T-helper 1 cell treated with Interleukin-12 subunit alpha and Interleukin-12 subunit beta and Interleukin-4 antibody, amounts not matched to agents 30 ng/mL and 1 ng/mL, for 36 hours (primary cell): ENCODE measurements at regions not wholly inside any gene's neighbourhood (a gene's known extent, or its start where the extent isn't known, plus 50 kb on each side); places are given as distances from the start of the nearest gene placed in this dataset.

Experiments used
- intact Hi-C: fragments of 100-400 bp; cut with micrococcal nuclease; formaldehyde crosslinking; loops from one replicate; pipeline ENCODE4 v1.15.1; 2024

DNA sequence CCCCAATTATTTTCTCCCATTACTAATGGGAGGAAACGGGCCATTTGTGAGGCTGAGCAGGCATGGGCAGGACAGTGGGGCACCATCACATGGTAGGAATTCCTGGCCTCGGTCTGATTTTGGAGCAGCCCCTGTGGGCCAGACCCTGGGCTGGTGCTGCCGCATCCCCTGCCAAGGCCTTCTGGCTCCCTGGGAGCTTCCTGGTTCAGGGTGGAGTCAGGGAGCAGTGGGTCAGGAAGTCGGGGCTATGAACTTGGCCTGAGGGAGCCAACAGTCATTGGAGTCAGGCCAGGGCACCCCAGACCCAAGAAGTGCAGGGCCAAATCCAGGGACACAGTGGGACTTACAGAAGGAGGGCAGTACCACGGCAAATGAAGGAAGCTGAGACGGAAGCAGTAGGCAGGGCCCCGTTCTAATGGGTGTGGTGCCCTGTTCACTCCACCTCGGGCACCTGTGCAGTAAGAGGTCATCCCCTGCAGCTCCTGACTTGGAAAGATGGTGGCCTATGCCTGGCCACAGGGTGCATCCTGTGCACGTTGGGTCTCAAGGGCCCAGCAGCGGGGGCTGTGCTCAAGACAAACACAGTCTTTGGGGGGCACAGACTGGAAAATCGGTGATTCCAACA, 328.1 kb downstream of the SMAD2 start:
- intact Hi-C loops: no loop called here

DNA sequence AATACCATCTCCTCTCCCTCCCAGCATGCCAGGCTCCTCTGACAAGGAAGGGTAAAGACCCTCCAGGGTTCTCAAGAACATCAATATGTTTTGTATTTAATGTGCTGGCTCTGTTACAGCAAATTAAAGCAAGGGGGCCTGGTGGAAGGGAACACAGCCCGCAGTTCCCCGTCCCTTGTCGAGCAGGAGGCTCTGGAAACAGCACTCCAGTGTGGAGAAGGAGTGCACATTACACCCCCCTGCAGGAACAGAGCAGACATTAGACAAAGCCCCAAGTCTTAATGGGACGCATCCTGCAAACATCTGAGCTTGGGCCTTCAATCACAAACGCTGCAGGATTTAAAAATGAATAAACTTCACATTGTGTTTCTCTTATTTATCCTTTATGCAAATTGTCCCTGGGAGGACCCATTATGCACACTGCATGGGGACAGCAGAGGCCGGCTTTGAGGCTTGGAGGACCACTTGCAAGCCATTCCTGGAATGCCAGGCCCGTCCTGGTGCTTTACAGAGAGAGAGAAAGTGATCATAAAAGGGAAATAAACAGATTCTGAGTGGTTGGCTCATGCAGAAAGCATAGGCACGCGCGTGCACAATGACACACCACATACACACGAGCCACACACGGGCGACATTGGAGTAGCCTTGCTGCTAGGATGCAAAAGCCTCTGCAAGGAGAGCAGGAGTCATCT, 328.7 kb downstream of the SMAD2 start:
- intact Hi-C loops: no loop called here

DNA sequence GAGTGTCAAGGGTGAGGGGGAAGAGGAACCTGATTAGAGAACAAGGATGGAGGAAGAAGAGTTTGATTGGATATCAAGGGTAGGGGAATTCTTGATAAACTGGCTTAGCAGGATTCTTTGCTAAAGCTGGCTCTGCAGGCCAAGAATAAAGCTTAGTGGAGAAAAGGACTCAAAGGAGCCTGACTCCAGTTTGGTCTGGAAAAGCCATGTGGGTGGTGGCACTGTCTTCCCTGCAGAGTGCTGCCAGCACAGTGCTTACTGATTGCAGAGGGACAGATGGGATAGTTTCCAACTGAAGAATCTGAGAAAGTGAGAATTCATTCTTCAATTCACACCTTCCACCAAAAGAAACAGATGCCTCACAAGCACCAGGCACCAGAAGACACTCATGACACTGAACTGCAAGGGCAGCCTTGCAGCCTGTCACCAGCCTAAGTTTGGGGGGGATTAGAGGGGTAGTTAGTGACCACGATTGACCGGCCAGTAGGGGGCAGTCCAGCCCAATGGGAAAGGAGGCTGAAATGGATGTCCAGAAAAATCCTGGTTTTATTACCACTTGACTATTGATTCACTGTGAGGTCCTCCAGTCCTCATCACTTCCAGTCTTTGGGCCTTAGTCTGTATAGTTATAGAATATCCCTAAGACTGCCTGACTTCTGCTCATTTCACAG, 334.5 kb downstream of the SMAD2 start:
- intact Hi-C loops: loop anchor here (1.0 kb wide), 1 partner anchor 153 kb away; no protein-coding TSS in a partner anchor

DNA sequence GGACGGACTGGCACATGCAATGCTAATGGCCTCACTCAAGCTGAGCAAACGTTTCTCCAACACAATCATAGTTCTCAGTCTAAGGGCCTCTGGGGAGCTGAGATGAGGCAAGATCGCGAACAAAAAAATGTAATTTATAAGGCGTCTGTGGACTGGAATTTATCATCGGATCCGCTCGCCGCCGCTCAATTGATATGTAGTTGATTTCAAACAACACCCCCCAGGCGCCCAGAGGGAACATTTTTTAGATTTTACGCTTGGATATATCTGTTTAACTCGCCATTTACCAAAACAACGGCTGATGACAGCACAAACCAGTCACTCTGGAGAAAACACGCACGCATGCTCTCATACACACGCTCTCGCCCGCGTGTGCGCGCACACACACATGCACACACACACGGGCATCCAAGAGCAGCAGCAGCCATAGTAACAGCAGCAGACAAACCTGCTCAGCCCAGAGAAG, 335.8 kb downstream of the SMAD2 start:
- intact Hi-C loops: no loop called here

DNA sequence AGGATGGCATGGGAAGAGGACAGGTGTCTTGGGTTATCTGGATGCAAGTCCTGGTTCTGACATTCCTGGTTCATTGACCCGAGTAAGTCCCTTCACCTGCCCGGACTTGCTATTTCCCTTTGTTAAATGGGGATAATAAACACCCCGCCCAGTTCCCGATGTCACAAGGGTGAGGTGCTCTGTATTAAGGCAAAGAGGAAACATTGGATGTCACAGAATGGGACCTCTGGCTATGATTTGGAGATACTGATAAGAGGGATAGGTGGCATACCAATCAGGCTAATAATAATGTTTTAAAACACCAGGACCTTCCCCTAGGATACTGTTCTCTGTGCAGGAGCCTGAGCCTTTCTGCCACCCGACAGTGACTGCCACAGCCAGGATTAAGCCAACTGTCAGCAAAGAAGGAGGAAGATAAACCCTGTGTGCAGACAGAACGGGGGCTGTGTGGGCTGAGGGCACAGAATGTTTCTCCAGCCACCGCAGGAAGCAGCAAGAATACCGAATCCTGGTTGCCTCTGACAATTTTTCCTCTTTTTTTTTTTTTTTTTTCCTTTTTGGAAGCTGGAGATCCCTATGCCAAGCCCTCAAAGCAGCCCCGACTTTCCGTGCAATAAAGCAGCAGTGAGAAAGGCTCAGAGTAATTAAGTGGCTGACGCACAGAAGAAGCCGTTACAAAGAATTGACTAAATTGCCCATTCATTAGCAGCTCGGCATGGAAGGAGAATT, 336.6 kb downstream of the SMAD2 start:
- intact Hi-C loops: no loop called here

DNA sequence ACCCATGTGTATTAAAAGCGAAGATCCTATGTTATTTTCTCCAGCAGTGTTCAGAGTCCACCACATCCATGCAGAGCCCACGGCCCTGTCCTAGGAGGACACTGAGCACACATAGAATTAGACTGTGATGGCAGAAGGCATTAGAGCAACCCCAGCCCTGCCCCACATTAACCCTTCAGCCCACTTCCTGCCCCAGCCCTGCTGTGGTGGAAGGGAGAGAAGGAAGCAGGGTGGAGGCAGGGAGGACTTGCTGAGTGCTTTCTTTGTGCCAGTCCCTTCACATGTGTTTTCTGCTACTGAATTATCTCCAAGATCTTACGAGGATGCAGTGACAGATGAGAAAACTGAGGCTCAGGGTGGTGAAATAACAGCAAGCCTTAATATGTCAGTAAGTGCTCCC, 339.0 kb downstream of the SMAD2 start:
- intact Hi-C loops: no loop called here

DNA sequence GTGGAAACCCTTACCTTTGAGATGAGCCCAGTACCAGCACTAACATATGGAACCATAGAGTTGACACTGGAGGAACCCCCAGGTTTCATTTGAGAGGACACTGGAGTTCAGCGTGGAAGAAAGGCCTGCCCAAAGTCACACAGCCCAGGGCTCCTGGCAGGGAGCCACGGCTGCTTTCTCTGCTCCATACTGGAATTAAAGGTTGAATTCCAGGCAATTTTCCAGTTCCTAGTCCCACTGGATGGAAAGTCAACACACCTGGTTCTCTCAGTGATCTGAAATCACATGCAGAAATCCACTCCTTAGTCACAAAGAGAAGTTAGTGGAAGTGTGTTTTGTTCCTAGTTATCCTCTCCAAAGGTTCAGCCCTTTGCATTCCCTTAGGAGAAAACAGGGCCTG, 336.1 kb upstream of the SKOR2 start:
- intact Hi-C loops: no loop called here

DNA sequence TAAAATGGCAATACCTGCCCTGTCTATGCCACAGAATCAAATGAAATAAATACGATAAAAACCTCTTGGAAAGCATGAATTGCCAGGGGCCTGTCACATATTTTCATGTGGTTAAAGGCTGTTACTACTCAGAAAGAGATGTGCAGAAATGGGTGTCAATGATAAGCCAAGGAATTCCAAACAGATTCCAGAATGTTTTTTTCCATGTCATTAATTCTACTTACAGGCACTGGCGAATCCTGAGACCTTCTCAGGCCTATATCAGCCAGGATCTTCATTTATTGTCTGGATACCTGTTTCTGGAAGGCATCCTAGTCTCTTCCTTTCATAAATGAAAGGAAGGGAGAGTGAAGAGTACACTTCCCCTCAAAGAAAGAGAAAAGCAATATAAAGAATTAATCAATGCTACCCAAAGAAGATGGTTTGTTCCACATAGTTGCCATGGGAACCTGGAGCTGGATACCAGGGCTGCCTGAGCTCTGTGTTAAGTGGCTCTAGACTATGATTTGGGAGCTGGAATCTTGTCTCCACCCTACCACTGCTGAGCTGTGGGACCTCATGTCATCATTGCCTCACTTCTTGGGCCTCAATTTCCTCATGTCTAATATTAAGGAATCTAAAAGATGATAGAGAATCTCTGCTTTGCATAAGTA, 335.1 kb upstream of the SKOR2 start:
- intact Hi-C loops: no loop called here

DNA sequence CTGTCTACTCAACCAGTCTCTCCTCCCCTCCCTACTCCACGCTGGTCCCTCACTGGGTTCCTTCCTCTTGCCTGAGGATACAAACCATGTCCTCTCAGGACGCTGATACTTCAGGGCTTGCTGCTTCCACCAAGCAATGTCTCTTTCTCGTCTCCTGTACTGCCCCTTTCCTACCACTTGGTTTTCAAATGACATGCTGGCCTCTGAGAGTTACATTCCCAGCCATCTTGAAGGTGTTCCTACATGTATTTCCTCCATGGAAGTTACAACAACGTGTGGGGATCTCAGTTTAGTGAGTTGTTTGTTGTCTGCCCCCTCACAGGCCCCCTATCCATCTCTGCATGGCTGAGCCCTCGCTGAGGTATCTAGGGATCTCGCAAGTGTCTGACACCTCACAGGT, 334.5 kb upstream of the SKOR2 start:
- intact Hi-C loops: no loop called here

DNA sequence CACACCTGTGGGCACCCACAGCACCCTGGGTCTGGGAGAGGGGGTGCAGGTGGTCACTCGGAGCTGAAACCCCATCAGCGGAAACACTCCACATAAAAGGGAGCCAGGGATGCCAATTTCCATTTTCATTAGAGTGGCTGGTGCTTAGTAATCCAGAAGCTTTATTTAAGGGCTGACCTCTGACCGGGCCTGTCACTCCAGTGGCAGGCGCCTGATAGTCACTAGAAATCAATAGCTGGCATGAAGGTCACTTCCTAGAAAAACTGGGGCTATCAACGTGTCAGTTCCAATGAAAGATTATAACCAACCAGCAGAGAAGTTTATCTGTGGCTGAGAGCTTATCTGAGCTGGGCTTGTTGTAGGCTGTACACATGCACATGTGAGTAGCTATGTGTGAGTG, 333.7 kb upstream of the SKOR2 start:
- intact Hi-C loops: no loop called here

DNA sequence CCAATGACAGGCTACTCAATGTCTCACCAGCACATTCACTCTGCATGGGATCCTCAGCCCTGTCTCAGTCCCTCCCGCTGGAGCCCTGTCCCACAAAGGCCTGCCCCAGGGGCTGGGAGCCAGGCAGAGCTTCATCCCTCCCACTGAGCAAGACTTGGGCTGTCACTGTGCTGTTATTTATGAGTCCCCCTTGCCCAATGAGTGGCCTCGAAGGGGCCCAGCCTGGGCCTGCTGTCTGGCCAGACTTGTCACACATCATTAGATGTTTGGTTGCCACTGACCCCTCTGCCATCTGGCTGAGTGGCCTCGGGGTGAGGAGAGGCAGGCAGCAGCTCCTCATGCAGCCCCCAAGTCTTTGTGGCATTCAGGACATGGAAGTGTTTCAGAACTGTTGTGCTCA, 330.6 kb upstream of the SKOR2 start:
- intact Hi-C loops: no loop called here

DNA sequence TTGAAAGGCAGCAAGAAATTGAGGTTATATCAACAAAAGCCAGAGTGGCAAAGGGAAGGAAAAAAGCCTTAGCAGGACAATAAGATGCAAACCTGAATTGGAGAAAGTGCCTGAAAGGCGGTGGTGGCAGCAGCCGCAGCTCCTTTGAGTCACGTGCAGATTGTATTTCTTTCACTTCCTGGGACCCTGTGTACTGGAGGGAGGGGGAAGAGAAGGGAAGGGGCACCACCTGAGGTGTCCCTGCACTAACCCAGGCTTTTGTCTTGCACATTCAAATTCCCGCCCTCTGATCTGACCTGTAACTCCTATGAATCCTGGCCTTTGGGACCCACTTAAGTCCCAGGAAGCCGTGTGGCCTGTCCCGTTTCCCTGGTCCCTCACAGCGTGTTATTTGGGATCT, 326.1 kb upstream of the SKOR2 start:
- intact Hi-C loops: no loop called here

DNA sequence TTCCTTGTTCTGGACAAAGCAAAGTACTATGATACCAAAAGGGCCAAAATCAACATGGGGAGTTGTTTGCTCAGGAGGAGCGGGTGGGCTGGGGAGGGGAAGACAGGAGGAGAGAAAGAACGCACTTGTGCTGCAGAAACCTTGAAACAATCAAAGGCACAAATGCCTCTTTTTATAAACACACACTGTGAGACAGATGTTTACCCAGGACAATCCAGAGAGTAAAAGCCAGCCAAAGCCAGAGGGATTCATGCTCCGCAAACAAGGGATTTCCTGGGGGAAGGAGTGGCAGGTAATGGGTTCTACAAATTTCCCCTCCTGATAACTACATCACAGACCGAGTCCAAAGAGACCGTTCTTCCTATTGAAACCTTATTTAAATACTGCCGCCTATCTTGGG, 323.5 kb upstream of the SKOR2 start:
- intact Hi-C loops: no loop called here

DNA sequence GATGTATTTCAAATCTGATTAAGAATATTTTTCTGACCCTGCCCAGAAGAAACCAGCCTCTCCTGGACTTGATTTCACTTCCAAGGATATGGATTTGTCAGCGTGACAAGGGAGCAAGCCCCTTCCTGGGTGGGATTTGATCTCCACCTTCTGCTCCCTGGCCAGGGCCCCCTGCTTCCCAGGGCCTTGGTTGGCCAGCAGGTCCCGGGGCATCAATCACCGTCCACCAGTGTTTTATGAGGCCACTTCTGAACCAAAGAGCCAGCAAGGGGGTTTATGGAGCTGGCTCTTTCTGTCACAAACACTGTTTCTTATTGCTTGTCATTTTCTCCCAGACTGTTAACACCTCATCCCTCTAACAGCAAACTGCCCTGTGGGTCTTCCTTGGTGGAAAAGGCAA, 320.5 kb upstream of the SKOR2 start:
- intact Hi-C loops: no loop called here

DNA sequence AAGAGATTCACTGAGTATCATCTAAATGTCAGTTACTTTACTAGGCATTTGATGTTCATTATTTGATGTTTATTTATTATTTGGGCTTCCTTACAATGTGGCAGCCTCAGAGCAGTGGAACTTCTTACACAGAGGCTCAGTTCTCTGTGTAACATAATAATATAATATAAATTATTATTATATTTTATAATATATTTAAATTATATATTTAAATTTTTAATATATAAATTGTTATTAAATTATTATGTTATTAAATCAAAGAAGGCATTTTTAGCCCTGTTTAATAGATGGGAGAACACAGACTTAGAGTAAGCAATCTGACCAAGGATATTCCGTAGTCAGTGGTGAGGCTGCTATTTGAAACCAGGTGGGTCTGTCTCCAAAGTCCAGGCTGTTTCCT, 315.3 kb upstream of the SKOR2 start:
- intact Hi-C loops: no loop called here

DNA sequence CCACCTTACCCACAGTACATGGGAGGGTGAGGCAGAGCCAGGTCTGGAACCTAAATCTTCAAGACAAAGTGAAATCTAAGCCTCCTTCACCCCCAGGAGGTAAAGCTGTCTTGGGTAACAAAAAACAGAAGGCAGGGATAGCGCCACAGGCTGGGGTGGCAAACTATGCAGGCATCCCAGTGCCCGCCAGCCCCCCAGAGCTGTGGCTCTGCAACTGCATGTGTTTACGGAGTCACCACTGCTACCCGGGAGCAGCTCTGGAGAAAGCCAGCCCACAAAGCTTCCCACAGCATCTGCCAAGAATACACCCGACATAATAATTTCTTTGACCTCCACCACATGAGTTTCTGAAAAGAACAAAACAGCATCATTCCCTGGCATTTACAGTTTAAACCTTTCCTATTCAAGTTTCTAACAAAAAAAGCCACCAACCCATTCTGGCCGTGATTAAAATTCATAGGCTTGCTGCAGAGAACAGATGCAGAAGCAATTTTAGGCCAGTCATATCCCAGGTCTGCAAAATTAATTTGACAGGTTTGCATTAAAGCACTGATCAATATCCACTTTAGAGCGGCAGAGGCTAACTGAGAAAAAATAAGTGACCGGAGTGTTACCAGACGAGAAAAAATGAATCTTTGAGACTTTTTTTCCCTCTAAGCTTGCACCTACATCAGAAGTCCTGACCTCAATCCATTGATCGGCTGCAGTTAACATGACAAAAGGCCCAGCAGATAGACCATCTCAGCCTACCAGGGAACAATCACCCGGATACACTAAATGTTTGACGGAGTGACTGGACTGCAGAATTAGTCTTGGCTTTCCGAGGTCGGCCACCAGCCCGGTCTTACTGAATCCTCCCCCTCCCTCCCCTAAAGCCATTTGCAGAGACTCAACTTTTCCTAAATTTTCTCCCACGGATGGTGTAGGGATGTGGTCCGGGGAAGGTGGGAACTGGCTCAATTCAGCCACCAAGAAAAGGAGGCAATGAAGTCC, 309.6 kb upstream of the SKOR2 start:
- intact Hi-C loops: no loop called here

DNA sequence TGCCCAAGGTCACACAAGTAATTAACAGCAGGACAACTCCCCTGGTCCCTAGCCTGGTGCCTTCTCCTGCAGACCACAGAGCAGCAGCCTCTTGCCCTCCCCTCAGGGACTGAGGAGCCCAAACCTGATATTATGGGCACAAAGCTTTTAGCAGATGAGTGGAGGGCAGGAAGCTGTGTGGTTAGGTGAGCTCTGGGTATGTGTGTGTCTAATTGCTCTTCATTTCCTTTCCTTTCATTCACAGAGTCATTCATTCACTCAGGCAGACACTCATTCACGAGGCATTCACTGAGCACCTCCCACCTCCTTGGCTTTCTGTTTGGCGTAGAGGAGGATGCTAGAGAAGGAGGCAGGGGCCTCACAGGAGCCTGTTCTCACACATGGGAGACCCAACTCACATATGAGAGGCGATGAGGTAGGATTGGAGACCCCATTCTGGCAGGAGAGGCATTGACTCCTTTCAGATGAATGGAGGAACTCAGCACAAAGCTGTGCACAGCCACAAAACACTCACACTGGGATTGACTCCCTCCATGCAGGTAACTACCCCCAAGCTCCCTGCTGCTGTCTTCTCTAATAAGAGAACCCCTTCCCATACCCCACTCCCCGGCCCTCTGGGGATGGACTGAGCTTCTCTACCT, 306.8 kb upstream of the SKOR2 start:
- intact Hi-C loops: no loop called here

DNA sequence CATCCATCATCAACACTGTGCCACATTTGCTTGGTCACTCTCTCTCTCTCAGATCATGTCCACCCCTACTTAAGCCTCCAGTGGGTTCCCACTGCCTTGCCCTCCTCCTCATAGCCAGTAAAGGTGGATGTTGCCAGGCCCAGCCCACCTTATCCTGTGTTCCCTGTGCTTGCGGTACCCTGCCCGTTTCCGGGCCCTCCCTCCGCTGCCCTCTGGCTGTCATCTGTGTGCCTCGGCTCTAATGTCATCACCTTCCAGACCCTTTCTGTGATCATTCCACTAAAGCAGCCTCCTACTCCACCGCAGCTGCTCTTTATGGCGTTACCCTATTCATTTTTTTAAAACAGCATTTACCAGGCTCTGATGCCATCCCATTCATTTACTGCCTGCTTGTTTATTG, 305.7 kb upstream of the SKOR2 start:
- intact Hi-C loops: no loop called here

DNA sequence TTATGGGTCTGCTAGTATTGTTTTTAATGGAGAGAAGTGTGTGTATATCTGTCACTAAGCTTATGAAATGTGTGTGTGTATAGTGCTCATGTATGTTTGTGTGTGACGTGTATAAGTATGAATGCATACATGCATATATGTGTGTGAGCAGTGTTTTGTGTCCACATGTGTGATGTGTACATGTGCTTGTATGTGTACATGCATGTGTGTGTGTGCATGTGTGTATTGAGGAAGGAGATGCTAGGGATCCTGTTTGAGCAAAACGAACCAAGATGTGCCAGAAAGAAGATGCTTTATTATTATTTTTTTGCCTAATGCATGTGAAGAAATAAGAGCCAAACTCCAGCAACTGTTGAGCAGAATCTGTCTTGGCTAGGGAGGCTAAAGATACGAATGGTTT, 301.3 kb upstream of the SKOR2 start:
- intact Hi-C loops: no loop called here

DNA sequence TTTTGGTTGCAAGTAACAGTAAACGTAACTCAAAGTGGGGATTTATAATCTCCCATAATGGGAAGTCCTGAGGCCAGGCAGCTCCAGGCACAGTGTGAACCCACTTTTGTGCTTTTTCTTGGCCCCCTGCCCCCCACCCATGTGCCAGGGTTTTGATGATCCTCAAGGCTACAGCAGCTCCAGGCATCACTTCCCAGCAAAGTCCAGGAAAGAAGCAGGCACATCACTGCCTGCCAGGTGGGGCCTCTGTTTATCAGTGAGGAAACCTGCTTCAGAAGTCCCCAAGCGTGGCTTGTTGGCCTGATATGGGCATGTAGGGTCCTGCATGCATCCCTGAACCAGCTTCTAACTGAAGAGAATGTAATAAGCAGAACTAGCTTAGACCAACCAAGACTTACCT, 299.2 kb upstream of the SKOR2 start:
- intact Hi-C loops: no loop called here
